Right lobe of liver (tissue), 6 donors: ENCODE measurements at regions not wholly inside any gene's neighbourhood (a gene's known extent, or its start where the extent isn't known, plus 50 kb on each side); places are given as distances from the start of the nearest gene placed in this dataset.

Experiments used
- ATAC-seq, 4 donors: fragments of 200-7000 bp; cut with Tn5 transposase; one replicate each; pipeline ENCODE4 v1.9.1; 2020; ENCODE audit warnings: mild to moderate bottlenecking in 4 of 4, moderate library complexity in 4 of 4
- DNase-seq, 3 donors: peaks; one replicate each; pipeline ENCODE4 v3.0.0-alpha.2; 2020
- H3K27ac ChIP-seq, 3 donors: fragments of 200-600 bp; one replicate each; pipeline ENCODE4 v1.8.0; 2022
- H3K27me3 ChIP-seq, 2 donors: fragments of 200-600 bp; one replicate each; pipeline ENCODE4 v1.8.0; 2022
- H3K36me3 ChIP-seq, 4 donors: fragments of 200-600 bp; sonication (generic) in 1 of 4; one replicate each; pipeline versions ENCODE4 v1.5.1 to v1.8.0; 2017 to 2022; ENCODE audit warnings: control low read depth in 1 of 4
- H3K4me1 ChIP-seq, 4 donors: fragments of 200-600 bp; sonication (generic) in 1 of 4; one replicate each; pipeline versions ENCODE4 v1.5.1 to v1.8.0; 2017 to 2022; ENCODE audit warnings: control low read depth in 1 of 4
- H3K4me3 ChIP-seq, 3 donors: fragments of 200-600 bp; one replicate each; pipeline ENCODE4 v1.8.0; 2022
- H3K9me3 ChIP-seq, 4 donors: fragments of 200-600 bp; sonication (generic) in 1 of 4; one replicate each; pipeline versions ENCODE4 v1.5.1 to v1.8.0; 2017 to 2022; ENCODE audit warnings: control low read depth in 1 of 4
- CTCF ChIP-seq, 4 donors: fragments of 200-600 bp in 3 of 4; fragments of 450-650 bp in 1 of 4; IDR thresholded peaks; one replicate each; pipeline versions ENCODE4 v1.5.1 to v1.8.0; 2016 to 2022; ENCODE audit warnings: antibody characterized with exemption in 4 of 4, mild to moderate bottlenecking in 2 of 4
- POLR2A ChIP-seq: fragments of 450-650 bp; IDR thresholded peaks from one replicate; pipeline ENCODE4 v1.6.1; 2017; ENCODE audit warnings: antibody characterized with exemption, mild to moderate bottlenecking
- WGBS: methylation state at CpG from one replicate; pipeline ENCODE4 v1.1.6; 2018; ENCODE audit warnings: low coverage, low lambda C conversion rate; ENCODE audit not compliant: insufficient coverage; ENCODE audit errors: missing lambda C conversion rate; 5-methylcytosine and 5-hydroxymethylcytosine counted together
- intact Hi-C, 2 donors: fragments of 100-400 bp; cut with DNase I; formaldehyde crosslinking; loops; one replicate each; pipeline versions ENCODE4 v1.11.2 to v1.14.1; 2022
- donor health status: DM: no; HTN: yes; CAD: no.
- donor health status: DM: no; HTN: no; CAD: no.
- donor health status: DM: no; HTN: no; CAD: no.
- donor health status: DM: no; HTN: yes; CAD: no.
- donor health status: DM: no; HTN: yes; CAD: no.

DNA sequence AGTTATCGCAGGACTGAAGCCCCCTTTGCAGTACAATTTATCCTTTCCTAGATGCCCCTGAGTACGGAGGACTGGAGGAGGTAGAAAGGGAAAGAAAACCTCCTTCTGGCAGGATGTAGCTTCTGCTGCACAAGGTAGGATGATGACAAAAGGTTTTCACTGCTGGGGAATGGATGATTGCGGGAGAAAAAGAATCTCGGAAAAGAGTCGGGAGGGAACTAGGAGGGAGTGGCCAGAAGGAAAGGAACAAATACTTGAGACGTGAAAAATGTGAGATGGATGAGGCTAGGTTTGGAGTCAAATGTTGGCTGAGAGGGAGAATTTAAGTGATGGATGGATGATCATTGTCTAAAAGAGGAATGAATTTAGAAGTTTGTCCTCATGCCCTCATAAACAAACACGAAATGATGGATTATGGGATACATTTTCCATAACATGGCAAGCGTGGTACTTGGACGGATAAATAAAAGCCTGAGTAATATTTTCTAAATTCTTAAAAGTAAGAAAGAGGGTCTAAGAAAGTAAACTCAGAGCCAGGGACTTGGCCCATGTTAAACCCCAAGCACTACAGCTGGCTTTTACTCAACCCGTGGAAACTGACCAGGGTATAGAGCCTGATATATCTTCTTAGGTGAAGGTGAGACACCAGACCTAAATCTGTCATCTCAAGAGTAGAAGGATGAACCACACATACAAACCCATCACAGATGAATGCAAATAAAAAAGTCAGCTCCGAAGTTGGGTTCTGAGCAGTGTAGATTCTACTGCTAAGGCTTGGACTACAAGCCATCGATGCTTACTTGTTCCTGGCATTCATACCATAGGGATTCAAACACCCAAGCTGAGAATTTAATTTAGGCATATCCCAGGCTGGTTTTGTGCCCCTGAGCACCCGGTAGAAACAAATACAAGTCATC, 72.4 kb downstream of the HFE start:
- peaks cover 0 to 34% (median 0%) of the 10 kb centered on the region in 4 donors for H3K4me1 ChIP-seq
- DNase-seq: no peak
- H3K27me3 ChIP-seq: no peaks in the 10 kb centered on the region
- intact Hi-C loops: no loop called here
- TF ChIP-seq CTCF (IDR thresholded peaks at IDR 0.05) (no peak), POLR2A (no peak)
- H3K9me3 ChIP-seq: no peaks in the 10 kb centered on the region
- 5% methylated on average over 13 of the region's 13 CpGs for WGBS
- peaks cover 0 to 17% (median 0%) of the 10 kb centered on the region in 4 donors for H3K36me3 ChIP-seq
- ATAC-seq: no peak
- peak overlapping the region; percentile 48 to 84 (median 66) for H3K4me3 ChIP-seq
- peak overlapping the region; percentile 77 to 93 (median 81) for H3K27ac ChIP-seq

- Histone ChIP-seq H3K27ac (no peak overlapping the region), H3K4me1 (peaks cover 0 to 28% (median 0%) of the 10 kb centered on the region in 4 donors), H3K9me3 (no peaks in the 10 kb centered on the region), H3K27me3 (no peaks in the 10 kb centered on the region), H3K4me3 (no peak overlapping the region), H3K36me3 (peaks cover 0 to 23% (median 0%) of the 10 kb centered on the region in 4 donors)
- DNase-seq (no peak), ATAC-seq (no peak)
- WGBS: 93% methylated on average over 3 of the region's 3 CpGs
- intact Hi-C loops: no loop called here
- no peak for TF ChIP-seq POLR2A
- TF ChIP-seq CTCF (IDR thresholded peaks at IDR 0.05): no peak
Observed at GRCh38 chr6:26161322-26161721, 74.1 kb downstream of the HFE start.

GRCh38 chr6:26162399-26162798, 75.2 kb downstream of the HFE start:
- no peak overlapping the region for H3K27ac ChIP-seq
- TF ChIP-seq CTCF (IDR thresholded peaks at IDR 0.05) (no peak), POLR2A (no peak)
- H3K36me3 ChIP-seq: peaks cover 0 to 23% (median 0%) of the 10 kb centered on the region in 4 donors
- no peaks in the 10 kb centered on the region for H3K9me3 ChIP-seq
- H3K4me3 ChIP-seq: no peak overlapping the region
- ATAC-seq: no peak
- WGBS: 86% methylated on average over 7 of the region's 7 CpGs
- H3K4me1 ChIP-seq: peaks cover 0 to 25% (median 0%) of the 10 kb centered on the region in 4 donors
- H3K27me3 ChIP-seq: no peaks in the 10 kb centered on the region
- no peak for DNase-seq
- intact Hi-C loops: no loop called here

DNA sequence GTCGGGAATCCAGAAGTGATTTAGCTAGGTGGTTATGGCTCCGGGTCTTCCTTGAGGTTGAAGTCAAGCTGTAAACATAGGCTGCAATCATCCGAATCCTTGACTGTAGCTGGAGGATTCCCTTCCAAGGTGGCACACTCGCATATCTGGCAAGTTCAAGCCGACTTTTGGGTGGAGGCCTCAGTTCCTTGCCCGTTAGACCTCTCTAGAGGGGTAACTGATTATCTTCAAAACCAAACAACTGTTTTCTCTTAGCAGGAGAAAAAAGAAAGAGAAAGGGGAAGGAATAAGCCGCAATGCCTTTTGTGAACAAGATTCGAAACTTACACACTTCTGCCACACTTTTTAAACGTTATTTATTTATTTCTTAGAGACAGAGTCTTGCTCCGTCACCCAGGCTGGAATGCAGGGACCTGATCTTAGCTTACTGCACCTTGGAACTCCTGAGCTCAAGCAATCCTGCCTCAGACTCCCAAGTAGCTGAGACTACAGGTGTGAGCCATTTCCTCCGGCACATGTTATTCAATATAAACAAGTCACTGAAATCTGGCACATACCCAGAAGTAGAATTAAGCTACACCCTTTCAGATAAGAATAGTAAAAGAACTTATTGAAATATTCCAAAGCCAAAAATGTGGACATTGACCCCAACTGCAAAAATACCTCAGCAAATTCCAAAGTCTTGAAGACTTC, 76.3 kb downstream of the HFE start:
- ATAC-seq (no peak), DNase-seq (no peak)
- intact Hi-C loops: no loop called here
- H3K4me1 ChIP-seq: peaks cover 0 to 24% (median 0%) of the 10 kb centered on the region in 4 donors
- H3K4me3 ChIP-seq: no peak overlapping the region
- H3K36me3 ChIP-seq: peaks cover 0 to 23% (median 0%) of the 10 kb centered on the region in 4 donors
- no peak overlapping the region for H3K27ac ChIP-seq
- no peak for TF ChIP-seq POLR2A
- TF ChIP-seq CTCF (IDR thresholded peaks at IDR 0.05): no peak
- no peaks in the 10 kb centered on the region for H3K9me3 ChIP-seq
- WGBS: 80% methylated on average over 9 of the region's 11 CpGs
- no peaks in the 10 kb centered on the region for H3K27me3 ChIP-seq
